ENCODE measurements at regions not wholly inside any gene's neighbourhood (a gene's known extent, or its start where the extent isn't known, plus 50 kb on each side); places are given as distances from the start of the nearest gene placed in this dataset.
A peak's percentile ranks its signal among the peaks of the same experiment; 100 is the strongest.

GRCh38 chr3:161690299-161690620 lies 193.7 kb downstream of the OTOL1 start:
- ChIA-PET CTCF (no interaction called here), POLR2A (ENCODE audit: low non-redundant PET) (no interaction called here)
- Histone ChIP-seq H3K36me3 (ENCODE audit: insufficient read depth, low read length, poor library complexity, severe bottlenecking) (no peaks in the 10 kb centered on the region), H3K27me3 (replicated peaks; ENCODE audit: insufficient read depth, low read depth, low read length, poor library complexity) (no peaks in the 10 kb centered on the region), H3K4me3 (ENCODE audit: low read depth, low read length, poor library complexity, severe bottlenecking) (no peak overlapping the region), H3K4me1 (ENCODE audit: insufficient read depth, low read length, poor library complexity, severe bottlenecking) (peaks cover 22% of the 10 kb centered on the region), H3K27ac (ENCODE audit: low read depth, low read length, poor library complexity, severe bottlenecking) (no peak overlapping the region), H3K9me3 (ENCODE audit: low read depth, low read length, poor library complexity, severe bottlenecking) (no peaks in the 10 kb centered on the region)
- peak; percentile 8 for DNase-seq (ENCODE audit: low spot score)
- TF ChIP-seq CTCF (conservative IDR thresholded peaks at IDR 0.05; ENCODE audit: low read depth, low read length) (no peak), EZH2 (IDR thresholded peaks at IDR 0.05; ENCODE audit: borderline replicate concordance, low read depth, low read length, poor library complexity, severe bottlenecking) (no peak)
- intact Hi-C loops (cut with micrococcal nuclease; ENCODE audit: unreplicated experiment) = no loop called here
- BruUV-seq (replicated peaks) = no TSS peak

GRCh38 chr3:161691677-161692076 lies 195.1 kb downstream of the OTOL1 start:
- no peaks in the 10 kb centered on the region for H3K9me3 ChIP-seq (ENCODE audit: low read depth, low read length, poor library complexity, severe bottlenecking)
- intact Hi-C loops (cut with micrococcal nuclease; ENCODE audit: unreplicated experiment) = no loop called here
- DNase-seq (ENCODE audit: low spot score) = peak; percentile 45
- no TSS peak for BruUV-seq (replicated peaks)
- ChIA-PET POLR2A (ENCODE audit: low non-redundant PET) (interaction anchor here (0.6 kb wide), 1 partner anchor 91 kb away, joined by 3 read pairs; no protein-coding TSS in a partner anchor), CTCF (no interaction called here)
- H3K27ac ChIP-seq (ENCODE audit: low read depth, low read length, poor library complexity, severe bottlenecking) = no peak overlapping the region
- TF ChIP-seq EZH2 (IDR thresholded peaks at IDR 0.05; ENCODE audit: borderline replicate concordance, low read depth, low read length, poor library complexity, severe bottlenecking) (no peak), CTCF (conservative IDR thresholded peaks at IDR 0.05; ENCODE audit: low read depth, low read length) (no peak)
- H3K36me3 ChIP-seq (ENCODE audit: insufficient read depth, low read length, poor library complexity, severe bottlenecking) = no peaks in the 10 kb centered on the region
- peaks cover 22% of the 10 kb centered on the region for H3K4me1 ChIP-seq (ENCODE audit: insufficient read depth, low read length, poor library complexity, severe bottlenecking)
- H3K27me3 ChIP-seq (replicated peaks; ENCODE audit: insufficient read depth, low read depth, low read length, poor library complexity) = no peaks in the 10 kb centered on the region
- no peak overlapping the region for H3K4me3 ChIP-seq (ENCODE audit: low read depth, low read length, poor library complexity, severe bottlenecking)

GRCh38 chr3:161694682-161695564 lies 198.3 kb downstream of the OTOL1 start:
- TF ChIP-seq CTCF (conservative IDR thresholded peaks at IDR 0.05; ENCODE audit: low read depth, low read length) (no peak), EZH2 (IDR thresholded peaks at IDR 0.05; ENCODE audit: borderline replicate concordance, low read depth, low read length, poor library complexity, severe bottlenecking) (no peak)
- no TSS peak for BruUV-seq (replicated peaks)
- intact Hi-C loops (cut with micrococcal nuclease; ENCODE audit: unreplicated experiment) = no loop called here

More at GRCh38 chr3:161694682-161695564, 198.3 kb downstream of the OTOL1 start:
- Histone ChIP-seq H3K4me3 (ENCODE audit: low read depth, low read length, poor library complexity, severe bottlenecking) (no peak overlapping the region), H3K4me1 (ENCODE audit: insufficient read depth, low read length, poor library complexity, severe bottlenecking) (peaks cover 20% of the 10 kb centered on the region), H3K27ac (ENCODE audit: low read depth, low read length, poor library complexity, severe bottlenecking) (no peak overlapping the region), H3K36me3 (ENCODE audit: insufficient read depth, low read length, poor library complexity, severe bottlenecking) (no peaks in the 10 kb centered on the region), H3K27me3 (replicated peaks; ENCODE audit: insufficient read depth, low read depth, low read length, poor library complexity) (no peaks in the 10 kb centered on the region), H3K9me3 (ENCODE audit: low read depth, low read length, poor library complexity, severe bottlenecking) (no peaks in the 10 kb centered on the region)
- POLR2A ChIA-PET (ENCODE audit: low non-redundant PET) = no interaction called here
- no peak for DNase-seq (ENCODE audit: low spot score)
- CTCF ChIA-PET = interaction anchor here (0.6 kb wide), 1 partner anchor 97 kb away, joined by 3 read pairs; no protein-coding TSS in a partner anchor

All from A673 (cell line).